Type B pancreatic cell (in vitro differentiated cells): ENCODE measurements at regions not wholly inside any gene's neighbourhood (a gene's known extent, or its start where the extent isn't known, plus 50 kb on each side); places are given as distances from the start of the nearest gene placed in this dataset.
"Not testable (repeated sequence)": the region's sequence is repeated elsewhere in the genome, so short reads cannot be mapped to it uniquely, and the experiment has no call there.

Source experiments
- DNase-seq: peaks from one replicate; pipeline ENCODE4 v3.0.0; 2021; ENCODE audit warnings: mixed read lengths; ENCODE audit not compliant: unreplicated experiment; ENCODE audit errors: extremely low spot score
- H3K27ac Mint-ChIP-seq: 2 replicates; pipeline ENCODE4 v1.8.0; 2021; ENCODE audit warnings: mild to moderate bottlenecking, mixed read lengths
- H3K27me3 Mint-ChIP-seq: 2 replicates; pipeline ENCODE4 v1.8.0; 2021; ENCODE audit warnings: mixed read lengths
- H3K36me3 Mint-ChIP-seq: 2 replicates; pipeline ENCODE4 v1.8.0; 2021; ENCODE audit warnings: mixed read lengths
- H3K4me1 Mint-ChIP-seq: one replicate; pipeline ENCODE4 v1.8.0; 2021; ENCODE audit warnings: mixed read lengths; ENCODE audit not compliant: unreplicated experiment
- H3K4me3 Mint-ChIP-seq: 2 replicates; pipeline ENCODE4 v1.8.0; 2021; ENCODE audit warnings: mild to moderate bottlenecking, mixed read lengths
- H3K9me3 Mint-ChIP-seq: 2 replicates; pipeline ENCODE4 v1.8.0; 2021; ENCODE audit warnings: mixed read lengths
- TF ChIP-seq, protein P1 (sequence below): fragments of 200-600 bp; sonication (generic); conservative IDR thresholded peaks from 2 replicates; pipeline ENCODE4 v1.5.0; 2021; ENCODE audit warnings: antibody characterized with exemption, mild to moderate bottlenecking

DNA sequence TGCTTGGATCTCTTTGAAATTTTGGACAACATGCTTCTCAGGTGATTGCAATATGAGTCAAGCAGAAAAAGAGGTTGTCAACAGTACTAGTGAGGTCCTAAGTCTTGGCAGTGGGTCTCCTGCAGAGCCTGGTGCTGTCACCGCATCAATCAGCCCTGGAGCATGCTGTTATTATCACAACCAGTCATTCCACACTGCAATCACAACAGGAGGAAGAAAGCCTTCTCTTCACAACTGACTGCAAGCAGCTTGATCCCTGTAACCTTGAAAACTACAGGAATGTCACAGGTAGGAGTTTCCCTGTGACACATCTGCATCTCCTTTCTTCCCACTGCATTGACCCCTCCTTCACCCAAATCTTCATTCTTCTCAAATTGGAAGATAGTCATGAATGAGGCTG is 451.1 kb upstream of the ATP11B start:
- peaks cover 9% of the 10 kb centered on the region for H3K4me1 Mint-ChIP-seq
- H3K36me3 Mint-ChIP-seq, result peaks cover 5% of the 10 kb centered on the region
- TF ChIP-seq, protein P1, sequence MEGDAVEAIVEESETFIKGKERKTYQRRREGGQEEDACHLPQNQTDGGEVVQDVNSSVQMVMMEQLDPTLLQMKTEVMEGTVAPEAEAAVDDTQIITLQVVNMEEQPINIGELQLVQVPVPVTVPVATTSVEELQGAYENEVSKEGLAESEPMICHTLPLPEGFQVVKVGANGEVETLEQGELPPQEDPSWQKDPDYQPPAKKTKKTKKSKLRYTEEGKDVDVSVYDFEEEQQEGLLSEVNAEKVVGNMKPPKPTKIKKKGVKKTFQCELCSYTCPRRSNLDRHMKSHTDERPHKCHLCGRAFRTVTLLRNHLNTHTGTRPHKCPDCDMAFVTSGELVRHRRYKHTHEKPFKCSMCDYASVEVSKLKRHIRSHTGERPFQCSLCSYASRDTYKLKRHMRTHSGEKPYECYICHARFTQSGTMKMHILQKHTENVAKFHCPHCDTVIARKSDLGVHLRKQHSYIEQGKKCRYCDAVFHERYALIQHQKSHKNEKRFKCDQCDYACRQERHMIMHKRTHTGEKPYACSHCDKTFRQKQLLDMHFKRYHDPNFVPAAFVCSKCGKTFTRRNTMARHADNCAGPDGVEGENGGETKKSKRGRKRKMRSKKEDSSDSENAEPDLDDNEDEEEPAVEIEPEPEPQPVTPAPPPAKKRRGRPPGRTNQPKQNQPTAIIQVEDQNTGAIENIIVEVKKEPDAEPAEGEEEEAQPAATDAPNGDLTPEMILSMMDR, result no peak
- peak overlapping the region; percentile 26 for H3K4me3 Mint-ChIP-seq
- no peak for DNase-seq
- H3K27me3 Mint-ChIP-seq, result no peaks in the 10 kb centered on the region
- peak overlapping the region; percentile 77 for H3K27ac Mint-ChIP-seq
- peaks cover 10% of the 10 kb centered on the region for H3K9me3 Mint-ChIP-seq

DNA sequence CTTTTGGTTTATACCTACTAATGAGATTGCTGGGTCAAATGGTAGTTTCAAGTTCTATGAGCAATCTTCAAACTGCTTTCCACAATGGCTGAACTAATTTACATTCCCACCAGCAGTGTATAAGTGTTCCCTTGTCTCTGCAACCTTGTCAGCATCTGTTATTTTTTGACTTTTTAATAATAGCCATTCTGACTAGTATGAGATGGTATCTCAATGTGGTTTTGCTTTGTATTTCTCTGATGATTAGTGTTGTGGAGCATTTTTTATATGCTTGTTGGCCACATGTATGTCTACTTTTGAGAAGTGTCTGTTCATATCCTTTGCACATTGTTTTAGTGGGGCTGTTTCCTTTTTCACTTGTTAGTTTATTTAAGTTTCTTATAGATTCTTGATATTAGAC is 449.3 kb upstream of the ATP11B start:
- H3K9me3 Mint-ChIP-seq, DNase-seq, H3K4me3 Mint-ChIP-seq, H3K27ac Mint-ChIP-seq, H3K36me3 Mint-ChIP-seq, H3K27me3 Mint-ChIP-seq, H3K4me1 Mint-ChIP-seq: not testable (repeated sequence)

DNA sequence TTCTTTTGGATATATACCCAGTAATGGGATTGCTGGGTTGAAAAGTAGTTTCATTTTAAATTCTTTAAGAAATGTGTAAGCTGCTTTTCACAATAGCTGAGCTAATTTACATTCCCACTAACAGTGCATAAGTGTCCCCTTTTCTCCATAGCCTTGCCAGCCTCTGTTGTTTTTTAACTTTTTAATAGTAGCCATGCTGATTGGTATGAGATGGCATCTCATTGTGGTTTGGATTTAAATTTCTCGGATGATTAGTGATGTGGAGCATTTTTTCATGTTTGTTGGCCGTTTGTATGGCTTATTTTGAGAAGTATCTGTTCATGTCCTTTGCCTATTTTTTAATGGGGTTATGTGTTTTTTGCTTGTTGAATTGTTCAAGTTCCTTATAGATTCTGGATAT is 444.3 kb upstream of the ATP11B start:
- Mint-ChIP-seq H3K27ac (no peak overlapping the region), H3K9me3 (peaks cover 3% of the 10 kb centered on the region), H3K4me3 (no peak overlapping the region), H3K36me3 (peaks cover 4% of the 10 kb centered on the region), H3K4me1 (no peaks in the 10 kb centered on the region), H3K27me3 (no peaks in the 10 kb centered on the region)
- TF ChIP-seq, protein P1, result no peak
- no peak for DNase-seq

DNA sequence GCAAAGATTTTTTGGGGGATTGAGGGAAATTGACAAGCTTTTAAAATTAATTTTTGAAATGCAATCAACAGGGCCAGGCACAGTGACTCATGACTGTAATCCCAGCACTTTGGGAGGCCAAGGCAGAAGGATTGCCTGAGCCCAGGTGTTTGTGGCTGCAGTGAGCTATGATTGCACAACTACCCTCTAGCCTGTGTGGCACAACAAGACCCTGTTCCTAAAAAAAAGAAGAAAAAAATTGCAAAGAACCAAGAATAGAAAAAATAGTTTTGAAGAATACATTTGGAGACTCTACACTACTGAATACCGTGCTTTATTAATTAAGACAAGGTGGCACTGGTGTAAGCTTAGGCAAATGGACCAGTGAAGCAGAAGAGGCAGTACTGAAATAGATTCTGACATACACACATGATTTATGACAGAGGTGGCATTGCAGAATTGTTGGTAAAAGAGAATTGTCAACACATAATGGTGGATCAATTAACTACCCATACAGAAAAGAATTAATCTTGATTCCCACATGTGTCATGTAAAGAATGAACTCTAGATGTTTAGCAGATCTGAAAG is 443.3 kb upstream of the ATP11B start:
- no peak for DNase-seq
- Mint-ChIP-seq H3K9me3 (no peaks in the 10 kb centered on the region), H3K27me3 (no peaks in the 10 kb centered on the region), H3K4me3 (no peak overlapping the region), H3K27ac (no peak overlapping the region), H3K4me1 (no peaks in the 10 kb centered on the region), H3K36me3 (no peaks in the 10 kb centered on the region)
- TF ChIP-seq, protein P1, result no peak

DNA sequence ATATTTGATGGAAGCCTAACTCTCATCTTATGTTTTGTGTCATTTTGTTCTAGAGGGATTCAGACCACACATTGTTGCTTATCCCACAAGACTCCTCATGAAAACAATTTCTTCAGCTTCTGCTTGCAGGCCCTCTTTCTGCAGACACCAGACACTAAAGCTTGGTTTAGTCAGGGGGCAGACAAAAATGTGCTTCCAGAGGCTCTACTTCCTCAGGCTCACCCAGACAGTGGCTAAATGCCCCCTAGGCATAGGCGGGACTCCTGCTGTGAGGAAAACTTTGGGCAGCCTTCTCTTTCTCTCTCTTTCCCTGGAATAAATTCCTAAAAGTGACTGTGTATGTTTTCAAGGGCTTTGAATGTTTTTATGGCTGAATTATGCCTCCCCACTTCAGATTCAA is 435.4 kb upstream of the ATP11B start:
- TF ChIP-seq, protein P1, result no peak
- H3K27ac Mint-ChIP-seq, result no peak overlapping the region

DNA sequence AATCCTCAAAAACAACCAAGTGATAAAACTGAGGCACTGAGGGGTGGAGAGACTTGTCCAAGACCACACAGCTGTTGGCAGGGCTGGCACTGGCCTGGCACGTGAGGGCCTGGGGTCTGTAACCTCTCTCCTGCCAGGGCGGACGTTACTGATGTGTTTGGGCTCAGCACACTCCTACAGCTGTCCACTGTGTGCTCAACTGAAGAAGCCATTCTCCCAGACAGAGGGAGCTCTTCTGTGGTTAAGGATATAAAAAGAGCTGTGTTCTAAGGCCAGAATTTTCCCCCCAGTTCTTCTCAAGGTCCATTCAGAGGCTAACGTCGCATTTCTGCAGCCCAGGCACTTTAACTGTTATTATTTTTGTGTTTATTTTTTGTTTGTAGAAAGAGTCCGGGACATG is 429.0 kb upstream of the ATP11B start:
- H3K9me3 Mint-ChIP-seq, result peaks cover 5% of the 10 kb centered on the region
- H3K27ac Mint-ChIP-seq, result no peak overlapping the region
- H3K27me3 Mint-ChIP-seq, result peaks cover 3% of the 10 kb centered on the region
- H3K36me3 Mint-ChIP-seq, result peaks cover 3% of the 10 kb centered on the region
- DNase-seq, result no peak
- no peak overlapping the region for H3K4me3 Mint-ChIP-seq
- TF ChIP-seq, protein P1, result no peak
- H3K4me1 Mint-ChIP-seq, result peaks cover 15% of the 10 kb centered on the region

More for the DNA sequence above, 435.4 kb upstream of the ATP11B start:
- no peak for DNase-seq
- Mint-ChIP-seq H3K27me3 (peaks cover 2% of the 10 kb centered on the region), H3K4me1 (no peaks in the 10 kb centered on the region), H3K4me3 (no peak overlapping the region), H3K9me3 (no peaks in the 10 kb centered on the region), H3K36me3 (peaks cover 2% of the 10 kb centered on the region)
